ENCODE measurements at regions not wholly inside any gene's neighbourhood (a gene's known extent, or its start where the extent isn't known, plus 50 kb on each side); places are given as distances from the start of the nearest gene placed in this dataset.

GRCh38 chr12:4002601-4003000 lies 129.4 kb upstream of the PARP11 start (continued):
- no peak for TF ChIP-seq CBX8 (IDR thresholded peaks at IDR 0.05)
- no peak for TF ChIP-seq ZC3H11A (IDR thresholded peaks at IDR 0.05)
- no peak for TF ChIP-seq HDAC2 (IDR thresholded peaks at IDR 0.05)
- TF ChIP-seq RAD21 (conservative IDR thresholded peaks at IDR 0.05 in 1 of 2, IDR thresholded peaks at IDR 0.05 in 1 of 2), result no peak
- no peak for TF ChIP-seq HMGXB4 (CRISPR knock-in tag; IDR thresholded peaks at IDR 0.05; ENCODE audit: borderline replicate concordance)
- TF ChIP-seq E2F6 (IDR thresholded peaks at IDR 0.05; ENCODE audit: borderline replicate concordance, low read depth), result no peak
- no peak for TF ChIP-seq ZSCAN20 (CRISPR knock-in tag; IDR thresholded peaks at IDR 0.05)
- TF ChIP-seq MAZ (IDR thresholded peaks at IDR 0.05; ENCODE audit: borderline replicate concordance, low read depth, low read length), result no peak

- FAIRE-seq, result no peak
- no peak for ATAC-seq
- ChIA-PET POLR2A (no interaction called here), CTCF (interaction anchor here (0.7 to 17.8 kb wide), 5 partner anchors 9 to 276 kb away, joined by 5 to 338 read pairs (median 10); no protein-coding TSS in a partner anchor)
- DNase-seq (ENCODE audit: low read depth in 1 of 2, low spot score in 1 of 2), result no peak
- no peak overlapping the region for H3K27ac ChIP-seq
- H3K9me3 ChIP-seq, result peaks cover 11% of the 10 kb centered on the region; the same call in 1 of the 3 replicates
- no peak overlapping the region for H3K4me3 ChIP-seq
- H3K4me1 ChIP-seq, result no peaks in the 10 kb centered on the region
- no peak overlapping the region for H3K4me2 ChIP-seq
- TF ChIP-seq KDM1A (IDR thresholded peaks at IDR 0.05; ENCODE audit: low read depth), result no peak
- TF ChIP-seq PBX3 (IDR thresholded peaks at IDR 0.05), result no peak
- no peak for TF ChIP-seq CBX8 (IDR thresholded peaks at IDR 0.05)
- TF ChIP-seq ZNF302 (CRISPR knock-in tag; IDR thresholded peaks at IDR 0.05), result no peak
- TF ChIP-seq TP53 (CRISPR knock-in tag; IDR thresholded peaks at IDR 0.05), result no peak
- TF ChIP-seq POLR2AphosphoS2 (conservative IDR thresholded peaks at IDR 0.05; ENCODE audit: low read length), result no peak
- 15% methylated on average over 3 of the region's 3 CpGs for WGBS (ENCODE audit: missing lambda C conversion rate)
These were observed 128.6 kb upstream of the PARP11 start for GRCh38 chr12:4001841-4002240.

- Histone ChIP-seq H3K4me1 (no peaks in the 10 kb centered on the region), H3K4me2 (no peak overlapping the region), H3K4me3 (no peak overlapping the region), H3K27ac (no peak overlapping the region), H3K9me3 (peaks cover 11% of the 10 kb centered on the region; the same call in 1 of the 3 replicates)
- no peak for TF ChIP-seq RAD21 (conservative IDR thresholded peaks at IDR 0.05 in 1 of 2, IDR thresholded peaks at IDR 0.05 in 1 of 2)
- TF ChIP-seq HOXA7 (CRISPR knock-in tag; IDR thresholded peaks at IDR 0.05), result no peak
- TF ChIP-seq EP300 (IDR thresholded peaks at IDR 0.05), result no peak
- no peak for TF ChIP-seq BHLHE40 (IDR thresholded peaks at IDR 0.05; ENCODE audit: low read depth, low read length)
- no peak for TF ChIP-seq NPAS2 (CRISPR knock-in tag; IDR thresholded peaks at IDR 0.05; ENCODE audit: borderline replicate concordance)
- TF ChIP-seq HEYL (CRISPR knock-in tag; IDR thresholded peaks at IDR 0.05), result no peak
- no peak for TF ChIP-seq EHMT2 (IDR thresholded peaks at IDR 0.05; ENCODE audit: low read depth)
- no peak for TF ChIP-seq PBX3 (IDR thresholded peaks at IDR 0.05)
- no peak for TF ChIP-seq SREBF2 (IDR thresholded peaks at IDR 0.05)
- no peak for TF ChIP-seq HES2 (IDR thresholded peaks at IDR 0.05)
- TF ChIP-seq ESRRA (IDR thresholded peaks at IDR 0.05; ENCODE audit: borderline replicate concordance, low read length), result no peak
- no peak for TF ChIP-seq E2F6 (IDR thresholded peaks at IDR 0.05; ENCODE audit: borderline replicate concordance, low read depth)
- TF ChIP-seq MYC (IDR thresholded peaks at IDR 0.05; ENCODE audit: borderline replicate concordance, low read length), result no peak
- no peak for TF ChIP-seq ATOH8 (CRISPR knock-in tag; IDR thresholded peaks at IDR 0.05; ENCODE audit: low read depth)
- CTCF ChIA-PET, result interaction anchor here (0.8 to 17.8 kb wide), 5 partner anchors 10 to 277 kb away, joined by 3 to 338 read pairs (median 10); no protein-coding TSS in a partner anchor
- no peak for DNase-seq (ENCODE audit: low read depth in 1 of 2, low spot score in 1 of 2)
- ATAC-seq, result no peak
- no peak for FAIRE-seq
- POLR2A ChIA-PET, result no interaction called here
These were observed 127.8 kb upstream of the PARP11 start for GRCh38 chr12:4001031-4001430.
